GM21390 (cell line): ENCODE measurements at regions not wholly inside any gene's neighbourhood (a gene's known extent, or its start where the extent isn't known, plus 50 kb on each side); places are given as distances from the start of the nearest gene placed in this dataset.

Source experiments
- ATAC-seq: cut with Tn5 transposase; IDR thresholded peaks from one replicate; pipeline ENCODE4 v1.9.1; 2021; ENCODE audit not compliant: unreplicated experiment

DNA sequence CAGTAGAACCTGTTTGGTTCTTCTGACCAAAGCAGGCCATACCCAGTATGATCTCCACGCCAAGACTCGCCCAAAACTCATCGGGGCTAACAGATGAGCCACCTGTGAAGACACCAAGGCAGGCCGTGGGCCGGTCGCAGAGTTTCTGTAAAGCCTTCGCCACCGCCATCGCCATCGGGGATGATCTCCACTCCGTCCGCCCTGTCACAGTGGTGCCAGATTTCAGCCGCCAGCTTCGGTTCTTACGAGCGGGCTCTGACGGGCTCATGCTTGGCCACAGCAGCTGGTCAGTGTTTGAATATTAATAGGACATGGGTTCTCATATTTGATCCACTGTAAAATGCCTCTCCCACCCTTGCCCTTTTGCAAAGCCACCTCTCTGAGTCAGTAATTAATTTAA lies 113.2 kb upstream of the TMEM132D start:
- no peak for ATAC-seq

DNA sequence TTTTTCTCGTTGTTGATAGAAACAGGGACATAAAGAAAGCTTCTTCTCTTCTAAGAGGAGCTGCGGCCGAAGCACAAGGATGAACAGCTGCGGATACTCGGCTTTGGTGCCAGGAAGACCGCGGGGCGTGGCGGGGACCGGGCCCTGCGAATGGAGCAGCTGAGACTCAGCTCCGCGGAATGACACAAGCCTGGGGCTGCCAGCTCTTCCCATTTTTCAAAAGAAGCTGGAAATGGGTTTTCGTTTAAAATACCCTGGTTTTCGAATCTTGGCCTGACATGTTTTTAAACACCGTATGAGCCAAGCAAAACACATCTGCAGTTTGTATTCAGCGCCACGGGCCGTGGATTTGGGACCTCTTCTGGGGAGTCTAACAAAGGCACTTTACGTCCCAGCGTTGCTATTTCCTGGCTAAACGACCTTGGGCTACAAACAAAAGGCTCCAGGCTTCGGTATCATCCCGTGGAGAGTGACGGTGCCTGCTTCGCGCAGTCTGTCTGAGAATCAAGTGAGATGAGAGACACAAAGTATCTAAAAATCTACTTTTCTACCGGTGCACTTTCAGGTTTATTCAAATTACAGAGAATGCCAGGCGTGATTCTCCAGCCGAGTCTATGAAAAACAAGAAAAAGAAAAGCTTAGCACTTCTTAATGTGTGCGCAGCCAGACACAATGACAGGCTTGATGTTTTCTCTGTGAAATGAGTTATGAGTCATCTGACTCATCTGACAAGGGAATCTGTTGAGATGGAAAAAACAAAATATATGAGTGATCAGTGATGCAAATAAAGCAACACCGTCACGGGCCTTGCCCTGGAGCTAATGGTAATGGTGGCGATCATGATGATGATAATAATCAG lies 114.0 kb upstream of the TMEM132D start:
- ATAC-seq: no peak

DNA sequence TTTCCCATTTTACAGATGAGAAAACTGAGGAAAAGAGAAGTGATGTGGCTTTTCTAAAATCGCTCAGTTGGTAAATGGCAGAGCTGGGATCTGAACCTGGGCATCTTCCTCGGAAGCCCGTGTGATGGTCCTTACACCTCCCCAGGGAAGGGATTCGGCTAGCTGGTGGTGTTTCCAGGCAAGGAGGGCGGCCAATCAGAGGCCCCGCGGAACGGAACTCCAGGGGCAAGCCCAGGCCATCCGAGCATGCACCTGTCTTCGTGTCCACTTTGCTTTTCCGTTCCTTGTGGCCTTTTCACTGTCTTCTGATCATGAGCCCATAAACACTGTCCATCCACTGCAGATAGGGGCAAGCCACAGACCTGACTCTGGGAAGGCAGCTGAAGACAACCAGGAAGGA lies 114.8 kb upstream of the TMEM132D start:
- ATAC-seq: no peak

DNA sequence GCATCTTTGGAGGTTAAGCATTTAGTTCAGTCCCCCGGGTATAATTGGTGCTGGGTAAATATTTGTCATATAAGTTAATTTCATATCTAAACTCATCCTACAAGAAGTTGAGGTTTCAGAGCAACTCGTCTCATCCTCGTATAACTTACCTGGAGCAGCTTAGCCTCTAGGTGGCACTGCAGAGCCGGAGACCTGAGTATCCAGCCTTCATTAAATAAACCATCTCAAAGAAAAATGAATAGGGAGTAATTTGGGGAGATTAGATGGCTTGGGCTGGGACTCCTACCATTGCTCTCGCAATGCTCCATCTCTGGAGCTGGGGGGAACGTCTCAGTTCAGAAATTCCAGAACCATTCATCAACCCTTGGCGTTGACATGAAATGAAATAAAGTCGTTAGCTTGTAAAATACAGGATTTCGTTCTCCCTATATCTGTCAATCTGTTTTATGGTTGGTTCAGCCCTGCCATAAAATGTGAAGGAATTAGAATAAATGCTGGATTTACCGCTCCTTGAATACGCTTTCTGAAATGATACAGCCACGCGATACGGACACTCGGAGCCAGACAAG lies 122.9 kb upstream of the TMEM132D start:
- no peak for ATAC-seq

DNA sequence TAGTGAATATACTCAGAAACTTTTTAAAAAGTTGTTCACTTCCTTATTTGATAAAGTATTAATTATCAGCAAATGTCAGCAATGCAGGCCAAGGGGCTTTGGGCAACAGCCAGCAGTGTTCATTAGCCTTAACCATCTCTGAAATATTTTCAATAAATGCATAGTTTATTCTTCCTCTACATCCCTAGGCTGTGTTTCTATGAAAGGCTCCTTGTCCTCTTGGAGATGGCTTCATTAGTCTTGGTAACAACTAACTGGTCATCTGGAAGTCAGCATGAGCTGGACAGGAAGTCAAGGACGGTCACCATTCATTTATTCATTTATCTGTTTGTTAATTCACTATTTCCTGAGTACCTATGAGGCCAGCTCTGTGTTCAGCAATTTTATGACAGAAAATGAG lies 124.0 kb upstream of the TMEM132D start:
- no peak for ATAC-seq

DNA sequence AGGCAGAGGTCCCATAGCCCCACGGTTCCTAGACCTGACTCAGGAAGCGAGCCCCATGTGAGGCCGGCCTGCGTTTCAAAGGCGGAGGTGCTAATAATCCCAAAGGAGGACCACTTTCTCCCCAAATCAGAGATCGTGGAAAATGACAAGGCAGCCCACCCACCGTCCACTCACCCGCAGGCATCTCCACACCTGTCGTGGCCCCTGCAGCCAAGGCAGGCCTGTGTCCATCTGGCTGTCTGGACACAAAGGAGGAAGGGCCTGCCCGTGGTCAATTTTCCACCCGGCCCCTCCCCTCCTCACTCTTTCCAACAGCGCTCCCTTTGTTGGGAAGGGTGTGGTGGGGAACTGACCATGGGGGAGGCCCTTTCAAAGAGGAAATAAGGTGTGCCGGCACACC lies 125.3 kb upstream of the TMEM132D start:
- no peak for ATAC-seq

DNA sequence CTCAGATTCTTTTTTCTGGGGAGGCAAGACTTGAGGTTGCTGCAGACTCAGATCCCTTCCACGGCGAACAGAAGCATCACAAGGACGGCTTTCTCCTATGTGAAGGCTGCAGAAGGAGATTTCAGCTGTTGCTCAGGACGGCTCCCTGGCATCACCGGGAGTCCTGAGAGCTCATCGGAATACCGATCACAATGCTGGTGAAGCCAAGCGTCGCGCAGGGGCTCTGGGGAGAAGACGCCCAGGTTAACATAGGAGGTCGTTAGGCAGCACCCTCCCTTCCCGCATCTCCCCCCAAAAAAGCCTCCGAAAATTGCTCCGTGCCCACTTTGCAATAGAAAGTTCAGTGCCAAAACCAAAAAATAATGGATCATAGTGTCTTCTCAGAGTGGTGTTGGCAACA lies 127.2 kb upstream of the TMEM132D start:
- ATAC-seq: no peak

DNA sequence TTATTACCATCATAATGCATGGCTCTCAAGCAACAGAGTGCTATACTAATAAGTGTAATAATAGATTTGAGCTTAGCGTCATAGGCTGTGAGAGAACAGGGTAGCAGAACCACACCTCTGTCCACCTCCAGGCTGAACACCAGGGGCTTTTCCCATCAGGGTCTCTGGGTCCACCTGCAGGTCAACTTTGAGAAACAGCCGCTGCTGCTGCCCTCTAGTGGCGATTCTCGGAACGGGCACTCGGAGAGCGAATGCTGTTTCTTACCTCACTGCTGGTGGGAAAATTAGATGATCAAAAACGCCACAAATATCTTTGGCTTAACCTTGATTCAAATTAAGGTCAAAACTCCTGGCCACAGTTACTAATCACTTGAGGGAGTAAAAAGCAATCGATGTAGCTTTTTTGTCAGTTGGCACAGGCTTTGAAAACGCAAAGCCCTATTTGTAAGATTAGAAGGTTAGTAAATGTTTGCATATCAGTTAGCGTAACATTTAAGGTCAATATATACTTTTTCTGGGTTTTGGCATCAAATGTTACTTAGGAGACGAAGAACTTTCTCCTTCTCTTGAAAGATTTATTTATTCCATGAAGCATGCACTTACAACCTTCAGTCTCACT lies 127.9 kb upstream of the TMEM132D start:
- no peak for ATAC-seq

DNA sequence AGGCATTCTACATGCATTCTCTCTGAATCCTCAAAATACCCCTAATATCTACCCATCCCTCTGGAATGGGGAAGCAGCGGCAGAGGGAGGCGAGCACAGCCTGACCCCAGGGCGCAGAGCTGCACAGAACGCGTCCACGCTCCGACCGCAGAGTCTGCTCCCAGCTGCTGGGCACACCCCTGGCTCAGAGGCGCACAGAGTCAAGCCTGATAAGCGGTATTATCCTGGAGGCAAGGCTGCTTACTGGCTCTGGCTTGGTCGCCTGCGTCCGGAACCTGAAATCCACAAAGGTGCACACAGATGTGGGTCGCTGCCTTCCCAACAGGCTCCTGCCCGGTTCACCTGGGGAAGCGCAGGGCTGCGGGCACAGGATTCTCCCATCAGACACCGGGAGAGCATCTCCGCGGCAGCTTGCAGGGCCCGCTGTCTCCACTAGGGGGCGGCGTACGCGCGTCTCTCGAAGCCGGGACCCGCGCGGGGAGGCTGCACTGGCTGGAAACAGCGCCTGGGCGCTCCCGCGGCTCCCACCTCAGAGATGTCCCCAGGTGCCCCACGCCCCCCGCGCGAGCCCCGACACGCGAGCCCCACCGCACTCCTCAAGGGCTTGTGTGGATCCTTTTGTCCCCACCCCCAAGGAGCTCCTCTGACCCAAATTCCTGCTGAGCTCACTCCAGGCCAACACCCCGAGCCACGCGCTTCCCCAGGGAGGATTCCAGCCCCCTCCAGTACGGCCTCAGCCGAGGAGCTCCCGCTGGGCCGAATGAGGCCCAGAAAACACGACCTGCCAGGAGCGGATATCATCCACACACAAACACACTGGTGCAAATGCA lies 120.1 kb upstream of the FZD10 start:
- no peak for ATAC-seq

DNA sequence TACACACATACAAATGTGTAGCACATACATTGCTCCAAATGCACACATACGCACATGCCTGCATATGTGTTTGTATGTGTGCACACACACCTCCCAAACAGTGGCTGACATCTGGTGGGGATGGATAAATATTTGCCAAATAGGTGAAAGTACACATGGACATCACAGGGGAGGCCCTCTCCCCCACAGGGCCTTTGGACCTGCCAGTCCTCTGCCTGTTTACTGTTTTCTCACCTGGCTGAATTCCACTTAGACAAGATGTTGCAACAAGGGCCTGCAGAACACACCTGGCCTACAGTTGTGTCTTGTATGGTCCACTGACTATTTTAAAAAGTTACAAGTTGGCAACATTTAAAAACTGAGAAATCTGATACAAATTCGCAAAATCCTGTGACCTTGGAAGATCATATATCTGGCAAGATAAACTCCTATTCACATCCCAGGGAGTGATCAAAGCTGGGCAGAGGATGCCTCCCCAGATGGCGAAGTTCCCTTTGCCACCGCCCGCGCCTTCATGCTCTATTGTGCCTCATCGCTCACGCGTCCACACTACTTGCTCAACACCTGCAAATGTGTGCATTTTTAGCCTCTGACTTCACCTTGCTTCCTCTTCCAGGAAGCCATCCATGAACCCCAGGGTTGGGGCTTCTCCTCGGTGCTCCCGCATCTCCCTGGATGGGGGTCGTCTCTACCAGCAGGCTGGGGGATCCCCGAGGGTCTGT lies 118.4 kb upstream of the FZD10 start:
- ATAC-seq: no peak

DNA sequence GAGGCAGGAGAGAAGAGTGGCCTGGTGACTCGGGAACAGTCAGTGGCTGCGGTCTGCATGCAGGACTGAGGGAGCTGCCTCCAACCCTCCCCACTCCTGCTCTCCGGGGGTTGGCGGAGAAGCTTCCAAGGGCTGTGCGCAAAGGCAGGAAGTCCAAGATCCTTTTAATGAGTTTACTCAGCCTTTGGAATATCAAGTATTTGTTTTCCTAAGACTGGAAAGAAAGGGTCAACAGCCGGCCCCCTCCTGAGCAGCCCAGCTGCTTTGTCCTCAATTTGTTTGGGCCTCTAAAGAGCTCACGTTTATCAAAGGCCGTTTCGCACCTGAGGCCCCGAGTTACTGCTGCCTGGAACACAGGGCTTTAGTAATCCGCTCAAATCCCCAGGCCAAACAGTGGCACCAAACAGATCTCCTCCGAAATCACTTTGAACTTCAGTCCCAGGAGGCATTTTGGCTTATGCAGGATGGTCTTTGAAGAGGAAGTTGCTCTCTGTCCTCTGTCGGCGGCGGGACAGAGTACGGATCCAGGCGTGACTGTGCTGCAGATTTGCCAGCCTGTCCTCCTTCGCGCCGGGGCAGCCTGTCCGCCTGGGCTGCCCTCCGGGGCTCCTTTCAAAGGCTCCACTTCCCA lies 117.2 kb upstream of the FZD10 start:
- ATAC-seq: no peak

DNA sequence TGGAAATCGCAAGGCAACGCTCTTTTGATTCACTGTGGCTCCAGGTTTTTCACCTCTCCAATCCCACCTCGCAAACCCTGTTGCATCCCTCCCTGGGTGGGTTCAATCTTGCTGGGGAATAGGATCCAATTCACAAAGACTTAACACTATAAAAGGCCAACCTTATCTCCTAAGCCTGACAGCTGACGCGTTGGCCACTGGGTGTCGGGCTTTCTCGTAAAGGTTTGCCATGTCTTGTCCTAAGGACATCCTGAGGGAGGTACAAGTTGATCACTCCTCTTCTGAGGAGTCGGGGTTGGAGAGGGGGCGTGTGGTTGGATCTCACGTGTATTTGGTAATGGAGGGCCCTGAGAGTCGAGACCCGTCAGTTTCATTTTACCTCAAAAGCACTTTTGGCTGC lies 112.6 kb upstream of the FZD10 start:
- no peak for ATAC-seq

DNA sequence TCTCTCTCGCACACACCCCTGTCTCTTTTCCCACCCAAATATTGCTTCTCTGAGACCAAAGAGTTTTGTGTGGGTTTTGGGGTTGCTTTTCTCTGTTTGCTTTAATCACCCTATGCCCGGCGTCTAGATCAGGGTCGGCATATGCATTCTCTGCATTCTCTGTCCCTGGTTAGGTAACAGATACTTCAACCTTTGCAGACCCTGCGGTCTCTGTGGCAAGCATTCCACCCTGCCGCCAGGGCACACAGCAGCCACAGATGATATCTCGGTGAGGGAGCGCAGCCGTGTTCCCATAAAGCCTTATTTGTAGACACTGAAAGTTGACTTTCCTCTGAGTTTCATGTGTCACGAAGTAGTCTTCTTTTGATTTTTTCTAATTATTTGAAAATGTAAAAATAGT lies 110.4 kb upstream of the FZD10 start:
- ATAC-seq: no peak

DNA sequence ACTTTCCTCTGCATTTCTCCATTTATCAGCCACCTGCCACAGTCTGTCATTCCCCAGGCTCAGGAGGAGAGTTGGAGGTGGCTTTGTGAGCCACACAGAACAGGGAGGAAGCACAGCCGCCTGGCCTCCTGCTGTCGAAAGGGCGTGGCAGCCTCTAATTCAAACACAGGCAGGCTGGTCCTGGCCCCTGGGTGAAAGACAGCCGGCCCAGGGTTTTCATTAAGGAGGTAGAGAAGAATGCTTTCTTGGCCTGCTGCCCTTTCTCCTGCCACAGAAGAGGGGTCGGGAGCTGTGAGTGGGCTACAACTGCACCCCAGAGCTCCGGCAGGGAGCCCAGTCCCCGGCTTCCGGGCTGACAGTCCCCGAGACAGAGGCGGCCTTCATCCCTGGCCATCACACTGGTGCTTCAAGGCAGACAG lies 108.6 kb upstream of the FZD10 start:
- ATAC-seq: no peak

DNA sequence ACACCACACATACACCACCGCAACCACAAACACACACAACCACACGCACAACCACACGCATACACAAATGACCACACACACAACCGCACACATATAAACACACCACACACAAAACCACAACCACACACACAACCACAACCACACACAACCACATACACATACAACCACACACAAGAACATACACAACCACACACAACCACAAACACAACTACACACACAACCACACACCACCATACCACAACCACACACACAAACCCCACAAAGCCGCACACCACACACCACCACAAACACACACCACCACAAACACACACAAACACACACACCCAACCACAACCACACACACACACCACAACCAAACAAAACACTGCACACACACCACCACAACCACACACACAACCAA lies 107.5 kb upstream of the FZD10 start:
- no peak for ATAC-seq

DNA sequence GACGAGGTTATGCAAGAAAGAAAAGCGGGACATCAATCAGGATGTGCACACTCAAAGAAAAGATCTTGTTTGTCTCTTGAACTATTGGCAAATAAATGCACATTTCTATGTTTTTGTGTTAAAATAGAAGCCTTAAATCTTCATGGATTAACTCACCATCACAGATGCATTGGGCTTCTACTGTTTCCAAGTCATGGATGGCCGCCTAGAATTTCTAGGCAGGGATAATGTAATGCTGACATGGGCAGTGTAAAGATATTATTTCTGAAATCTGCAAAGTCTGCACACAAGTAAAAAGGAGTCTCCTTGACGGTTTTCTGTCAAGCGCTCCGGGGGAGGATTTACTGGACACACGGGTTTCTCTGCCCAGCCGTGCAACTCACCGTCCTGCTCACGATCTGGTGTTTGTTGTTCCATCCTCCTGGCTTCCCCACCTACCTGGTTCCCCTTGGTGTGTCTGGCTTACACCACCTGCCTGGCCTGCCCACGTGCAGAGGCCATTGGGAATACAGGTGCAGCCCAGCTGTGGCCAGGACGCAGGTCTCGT lies 103.3 kb upstream of the FZD10 start:
- ATAC-seq: no peak

DNA sequence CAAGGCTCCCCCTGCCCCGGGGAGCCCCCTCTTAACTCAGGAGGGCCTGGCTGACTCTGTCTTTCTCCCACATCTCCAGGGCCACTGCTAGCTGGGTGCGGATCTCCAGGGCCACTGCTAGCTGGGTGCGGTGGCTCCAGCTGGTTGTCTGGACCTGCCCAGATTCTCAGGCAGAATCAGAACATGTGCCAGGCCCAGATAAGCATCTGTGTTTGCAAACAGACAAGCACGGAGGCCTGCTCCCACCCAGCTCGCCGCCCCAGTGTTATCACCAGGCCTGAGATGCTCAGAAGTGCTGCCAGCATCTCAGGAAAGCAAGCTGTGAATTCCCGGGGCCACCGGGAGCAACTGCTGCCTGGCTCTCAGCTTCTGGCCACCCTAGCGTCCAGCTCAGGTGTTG lies 98.4 kb upstream of the FZD10 start:
- no peak for ATAC-seq

DNA sequence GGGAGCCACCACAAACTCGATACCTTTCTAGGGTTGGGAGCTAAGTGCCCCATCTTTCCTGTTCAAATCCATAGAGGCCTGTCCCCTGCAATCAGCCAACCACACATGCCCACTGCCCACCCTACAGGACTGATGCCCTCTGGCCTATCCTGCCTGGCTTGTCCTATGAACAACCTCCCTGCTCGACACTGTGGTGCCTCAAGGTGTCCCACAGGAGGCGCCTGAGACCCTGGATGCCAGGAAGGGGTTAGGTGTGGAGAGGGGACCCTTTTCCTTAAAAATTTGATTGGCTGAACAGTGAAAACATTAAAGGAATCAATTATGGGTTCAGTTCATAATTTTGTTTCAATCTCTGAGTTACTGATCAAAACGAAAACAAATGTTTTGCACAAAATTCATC lies 97.3 kb upstream of the FZD10 start:
- no peak for ATAC-seq

DNA sequence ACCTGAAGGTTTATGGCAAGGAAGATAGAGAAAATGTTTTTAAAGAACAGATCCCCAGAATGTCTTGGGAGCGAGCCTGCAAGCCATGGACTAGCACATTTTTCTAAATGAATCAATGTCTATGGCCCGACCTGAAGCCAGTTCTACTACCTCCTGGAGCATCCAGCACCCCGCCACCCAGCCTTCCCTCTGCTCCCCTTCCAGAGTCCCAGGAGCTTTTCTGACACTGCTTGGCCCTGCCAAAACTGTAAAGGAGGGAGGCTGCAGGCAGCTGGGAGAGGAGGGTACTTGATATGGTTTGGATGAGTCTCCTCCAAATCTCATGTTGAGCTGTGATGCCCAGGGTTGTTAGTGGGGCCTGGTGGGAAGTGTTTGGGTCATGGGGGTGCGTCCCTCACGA lies 95.5 kb upstream of the FZD10 start:
- no peak for ATAC-seq

DNA sequence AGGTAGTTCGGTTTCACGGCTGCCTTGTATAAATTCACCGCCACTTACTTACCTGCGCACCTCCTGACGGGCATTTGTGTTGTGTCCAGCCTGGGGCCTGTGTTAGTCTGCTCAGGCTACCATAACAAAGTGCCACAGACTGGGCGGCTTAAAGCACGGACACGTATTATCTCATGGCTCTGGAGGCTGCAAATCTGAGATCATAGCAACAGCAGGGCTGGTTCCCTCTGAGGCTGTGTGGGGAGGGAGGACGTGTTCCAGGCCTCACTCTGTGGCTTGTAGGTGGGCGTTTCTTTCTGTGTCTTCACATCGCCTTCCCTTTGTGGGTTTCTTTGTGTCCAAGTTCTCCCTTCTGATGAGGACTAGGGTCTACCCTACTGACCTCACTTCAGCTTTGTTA lies 93.5 kb upstream of the FZD10 start:
- ATAC-seq: no peak
